Omental fat pad (tissue), 3 donors: ENCODE measurements at regions not wholly inside any gene's neighbourhood (a gene's known extent, or its start where the extent isn't known, plus 50 kb on each side); places are given as distances from the start of the nearest gene placed in this dataset.

Source experiments
- ATAC-seq: fragments of 150-250 bp; one replicate; pipeline ENCODE4 v1.9.1; 2016; ENCODE audit warnings: mild to moderate bottlenecking, moderate library complexity; ENCODE audit not compliant: low FRiP score
- DNase-seq: peaks from one replicate; pipeline ENCODE4 v3.0.0-alpha.2; 2019; ENCODE audit warnings: low spot score
- CTCF ChIP-seq, 3 donors: fragments of 450-650 bp; IDR thresholded peaks; one replicate each; pipeline ENCODE4 v1.5.1; 2016 to 2017; ENCODE audit warnings: antibody characterized with exemption in 3 of 3, mild to moderate bottlenecking in 3 of 3, moderate library complexity in 2 of 3

GRCh38 chr3:55402886-55403609 lies 84.1 kb downstream of the WNT5A start:
- ATAC-seq = no peak
- TF ChIP-seq CTCF (IDR thresholded peaks at IDR 0.05) = no peak
- no peak for DNase-seq

GRCh38 chr3:55380561-55380960 lies 106.5 kb downstream of the WNT5A start:
- TF ChIP-seq CTCF (IDR thresholded peaks at IDR 0.05) = no peak
- ATAC-seq (no peak), DNase-seq (no peak)

GRCh38 chr3:55376753-55377347 lies 110.3 kb downstream of the WNT5A start:
- ATAC-seq (no peak), DNase-seq (no peak)
- TF ChIP-seq CTCF (IDR thresholded peaks at IDR 0.05) = no peak

GRCh38 chr3:55373423-55373822 lies 113.7 kb downstream of the WNT5A start:
- ATAC-seq = no peak
- no peak for TF ChIP-seq CTCF (IDR thresholded peaks at IDR 0.05)
- no peak for DNase-seq

- no peak for DNase-seq
- TF ChIP-seq CTCF (IDR thresholded peaks at IDR 0.05) = no peak
These were observed 116.8 kb downstream of the WNT5A start for GRCh38 chr3:55370272-55370671.

GRCh38 chr3:55369141-55369847 lies 117.8 kb downstream of the WNT5A start:
- no peak for DNase-seq
- no peak for TF ChIP-seq CTCF (IDR thresholded peaks at IDR 0.05)
- ATAC-seq = peak; percentile 42

More at GRCh38 chr3:55370272-55370671, 116.8 kb downstream of the WNT5A start:
- ATAC-seq = no peak
